Stimulated activated CD4-positive, alpha-beta T cell treated with anti-CD3 and anti-CD28 coated beads, Interleukin-1b, Interleukin-23, amount 100 ng/mL, for 24 hours (primary cell): ENCODE measurements at regions not wholly inside any gene's neighbourhood (a gene's known extent, or its start where the extent isn't known, plus 50 kb on each side); places are given as distances from the start of the nearest gene placed in this dataset.
A peak's percentile ranks its signal among the peaks of the same experiment; 100 is the strongest.

Source experiments
- DNase-seq, 4 experiments: peaks; one replicate each; pipeline ENCODE4 v3.0.0-alpha.2; 2020; ENCODE audit warnings: low read depth in 4 of 4, low spot score in 1 of 4

- DNase-seq, result no peak
Observed at GRCh38 chr11:95487938-95488337, 256.9 kb upstream of the SESN3 start.

DNA sequence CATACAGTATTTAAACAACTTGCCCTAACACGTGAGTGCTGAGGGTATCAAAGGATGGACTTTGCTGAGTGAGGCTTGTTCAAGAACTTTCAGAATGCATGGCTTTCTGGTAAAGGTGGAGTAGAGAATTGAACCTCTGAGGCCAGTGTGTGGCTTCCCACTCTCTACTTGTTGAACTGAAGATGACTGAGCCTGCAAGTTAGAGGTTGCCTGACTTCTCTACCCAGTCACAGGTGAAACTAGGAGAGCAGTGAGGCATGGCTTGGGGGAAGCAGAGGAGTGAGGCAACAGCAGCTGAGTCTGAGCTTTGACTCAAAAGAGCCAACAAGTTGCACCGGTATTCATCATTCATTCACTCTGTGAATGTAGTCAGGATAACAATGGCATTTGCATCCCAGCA, 256.4 kb upstream of the SESN3 start:
- peak in 1 of 4 experiments; percentile 3 for DNase-seq

GRCh38 chr11:95486979-95487378, 256.0 kb upstream of the SESN3 start:
- DNase-seq, result no peak

- DNase-seq, result no peak
Observed at GRCh38 chr11:95486466-95486865, 255.5 kb upstream of the SESN3 start.

GRCh38 chr11:95485115-95485900, 254.3 kb upstream of the SESN3 start:
- DNase-seq, result no peak

DNA sequence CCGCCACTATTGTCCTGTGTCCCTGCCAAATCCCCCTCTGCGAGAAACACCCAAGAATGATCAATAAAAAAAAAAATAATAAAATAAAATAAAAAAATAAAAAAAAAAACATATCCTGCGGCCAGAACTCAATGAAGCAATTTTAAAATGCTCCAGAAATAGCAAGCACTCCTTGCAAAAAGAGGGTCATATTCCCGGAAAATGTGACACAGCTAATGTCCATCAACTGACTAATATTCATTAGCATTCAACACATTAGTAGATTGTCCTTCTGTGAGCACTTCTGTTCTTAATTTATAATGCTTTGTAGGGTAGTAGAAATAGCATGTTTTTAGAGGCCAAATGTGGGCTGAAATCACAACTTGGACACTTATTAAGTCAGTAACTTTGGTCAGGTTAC, 252.3 kb upstream of the SESN3 start:
- DNase-seq, result no peak

DNA sequence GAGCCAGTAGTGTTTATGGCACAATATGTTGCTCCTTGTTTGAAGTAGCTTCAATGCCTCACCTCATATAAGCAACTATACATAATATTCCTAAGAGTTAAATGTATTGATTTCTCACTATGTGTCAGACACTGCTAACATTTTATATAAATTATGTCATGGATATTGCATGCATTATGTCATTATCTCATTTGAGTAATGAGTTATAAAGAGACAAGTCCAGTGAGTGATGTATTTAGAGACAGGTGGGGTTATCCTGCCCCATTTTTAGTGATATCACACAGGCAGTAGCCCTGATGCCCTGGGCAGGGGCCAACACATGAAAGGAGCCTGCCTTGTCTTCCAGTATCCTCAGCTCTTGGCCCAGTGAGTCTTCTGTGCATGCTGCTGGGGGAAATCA, 247.0 kb upstream of the SESN3 start:
- DNase-seq, result no peak

GRCh38 chr11:95469258-95469657, 238.3 kb upstream of the SESN3 start:
- DNase-seq, result no peak

- no peak for DNase-seq
Observed at GRCh38 chr11:95466416-95466815, 235.4 kb upstream of the SESN3 start.

DNA sequence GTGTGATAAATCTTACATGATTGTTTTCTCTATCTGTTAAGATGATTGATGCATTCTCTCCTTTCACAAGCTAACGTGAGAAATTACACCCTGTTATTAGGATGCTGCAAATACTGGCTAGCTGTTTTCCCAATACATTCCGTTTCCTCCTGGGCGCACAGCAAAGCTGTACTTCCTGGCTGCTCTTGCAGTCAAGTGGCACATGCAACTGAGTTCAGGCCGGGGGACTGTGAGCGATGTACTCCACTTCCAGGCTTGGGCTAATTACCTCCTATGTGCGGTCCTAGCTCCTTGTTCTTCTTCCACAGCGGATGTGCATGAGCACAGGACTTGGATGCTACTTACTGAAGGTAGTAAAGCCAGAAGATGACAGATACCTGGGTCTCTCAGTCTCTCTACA, 234.9 kb upstream of the SESN3 start:
- DNase-seq, result no peak

- no peak for DNase-seq
Observed at GRCh38 chr11:95461858-95462257, 230.9 kb upstream of the SESN3 start.

DNA sequence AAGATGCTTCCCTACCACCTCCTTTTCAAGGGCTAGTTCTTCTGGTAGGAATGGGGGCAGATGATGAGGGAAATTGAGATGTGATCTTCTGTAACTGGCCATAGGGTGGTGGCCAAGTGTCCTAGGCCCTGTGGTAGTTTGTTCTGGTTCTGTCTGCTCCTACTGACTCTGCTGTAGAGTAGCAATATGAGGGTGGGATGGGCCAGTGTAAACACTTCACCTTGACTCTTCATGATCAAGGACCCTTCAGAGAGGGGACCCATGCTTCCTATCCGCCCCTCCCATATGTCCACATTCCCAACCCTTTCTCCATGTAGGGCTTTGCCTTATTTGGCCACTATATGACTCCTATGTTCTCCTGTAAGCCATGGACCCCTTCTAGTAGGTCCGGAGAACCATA, 230.3 kb upstream of the SESN3 start:
- DNase-seq, result no peak

DNA sequence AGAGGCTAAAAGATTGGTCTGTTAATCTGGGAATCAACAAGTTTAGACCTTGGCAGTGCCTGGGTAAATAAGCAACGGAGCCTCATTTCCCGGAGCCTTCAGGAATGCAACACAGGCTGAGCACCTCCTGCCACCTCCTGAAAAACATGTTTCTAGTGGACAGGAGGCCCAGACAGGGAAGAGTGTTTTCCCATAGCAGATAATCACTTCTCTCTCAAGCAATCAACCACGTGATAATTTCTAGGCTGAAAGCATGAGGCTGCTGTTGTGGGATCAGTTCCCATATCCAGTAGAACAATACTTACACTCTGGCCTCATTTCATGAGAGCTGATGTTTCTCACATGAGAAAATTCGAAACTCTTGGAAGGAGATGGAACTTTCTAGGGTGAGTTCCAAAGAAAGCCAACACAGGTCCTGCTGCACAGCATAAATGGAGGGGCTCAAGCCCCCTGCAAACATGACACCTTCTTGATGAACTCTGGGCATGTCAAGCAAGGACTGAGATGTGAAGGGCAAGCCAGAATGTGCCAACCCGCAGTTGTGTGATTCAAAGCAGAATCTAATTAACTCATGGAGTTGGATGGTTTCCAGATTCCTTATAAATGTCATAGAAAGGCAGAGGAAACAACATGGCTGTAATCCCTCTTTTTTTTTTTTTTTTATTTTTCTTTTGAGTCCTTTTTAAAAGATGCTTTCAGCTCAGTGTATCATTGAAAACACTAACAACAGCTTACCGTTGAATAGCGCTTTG, 228.5 kb upstream of the SESN3 start:
- DNase-seq, result no peak

DNA sequence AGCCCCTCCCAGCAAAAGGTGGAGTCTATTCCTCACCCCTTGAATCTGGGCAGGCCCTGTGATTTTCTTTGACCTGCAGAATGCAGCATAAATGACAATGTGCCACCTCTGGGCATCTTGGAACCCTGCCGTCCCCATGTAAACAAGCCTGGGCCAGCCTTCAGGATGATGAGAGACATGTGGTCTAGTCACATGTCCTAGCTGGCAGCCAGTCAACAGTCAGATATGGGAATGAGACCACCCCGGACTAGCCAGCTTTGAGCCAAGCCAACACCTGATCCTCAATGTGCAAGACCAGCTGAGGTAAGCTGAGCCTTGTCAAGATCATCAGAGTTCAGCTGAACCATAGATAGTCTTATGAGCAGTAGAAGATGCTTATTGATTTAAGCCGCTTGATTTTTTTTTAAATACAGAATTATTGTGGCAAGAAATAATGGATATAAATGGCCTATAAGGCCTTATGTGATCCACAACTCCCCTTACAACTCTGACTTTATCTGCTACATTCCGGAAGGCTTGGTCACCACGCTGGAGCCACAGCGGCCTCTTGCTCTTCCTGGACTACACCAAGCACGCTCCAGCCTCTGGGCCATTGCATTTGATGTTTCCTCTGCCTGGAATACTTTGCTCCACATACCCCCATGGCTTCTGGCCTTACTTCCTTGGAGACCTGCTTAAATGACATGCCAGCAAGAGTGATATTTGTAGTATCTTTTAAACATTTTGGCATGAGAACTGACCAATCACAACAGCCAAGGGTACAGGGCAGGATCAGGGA, 225.9 kb upstream of the SESN3 start:
- no peak for DNase-seq

DNA sequence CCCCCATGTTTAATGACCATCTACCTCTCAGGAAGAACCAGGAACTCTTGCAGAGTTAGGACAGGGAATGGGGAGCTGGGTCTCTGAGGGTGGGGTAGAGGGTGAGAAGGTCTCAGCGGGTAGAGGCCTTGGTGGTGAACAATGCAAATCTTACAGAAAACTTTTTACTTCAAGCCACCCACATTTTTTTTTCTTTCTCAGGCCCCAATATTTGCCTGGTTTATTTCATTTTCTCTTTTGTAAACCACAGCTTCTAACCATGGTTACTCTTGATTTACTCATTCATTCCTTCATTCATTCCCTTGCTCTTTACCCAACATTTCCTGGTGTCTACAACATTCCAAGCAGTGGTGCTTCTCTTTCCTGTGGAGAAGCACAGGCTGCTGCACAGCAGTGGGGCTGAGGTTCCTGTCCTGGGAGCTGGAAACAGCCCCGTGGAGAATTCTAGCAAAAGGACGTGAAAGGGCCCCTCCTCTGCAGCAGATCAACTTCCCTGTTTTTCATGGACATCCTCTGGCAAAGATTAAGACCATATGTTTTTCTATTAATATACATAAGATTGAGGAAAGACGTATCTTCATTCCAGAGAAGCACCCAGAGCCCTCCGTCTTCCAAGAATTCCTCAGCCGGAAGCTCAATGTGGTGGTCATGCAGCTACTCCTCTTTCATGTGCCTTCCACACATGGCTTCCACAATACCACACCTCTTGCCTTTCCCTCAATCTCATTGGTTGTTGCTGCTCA, 224.4 kb upstream of the SESN3 start:
- DNase-seq, result no peak

GRCh38 chr11:95453616-95454171, 222.7 kb upstream of the SESN3 start:
- no peak for DNase-seq

DNA sequence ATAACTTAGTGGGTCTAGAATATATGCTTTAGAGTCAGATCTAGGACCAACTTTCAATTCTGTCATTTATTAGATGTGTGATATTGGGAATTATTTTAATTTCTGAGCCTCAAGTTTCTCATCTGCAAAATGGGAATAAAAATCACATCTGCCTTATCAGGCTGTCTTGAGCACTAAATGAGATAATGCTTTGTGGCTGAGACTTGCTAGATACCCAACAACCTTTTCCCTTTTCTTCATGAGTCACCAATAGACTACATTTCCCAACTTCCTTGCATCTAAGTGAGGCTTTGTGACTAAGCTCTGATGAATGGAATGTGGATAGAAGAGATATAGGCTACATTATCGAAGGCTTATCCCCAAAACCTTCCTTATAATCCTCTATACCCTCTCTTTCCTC, 220.7 kb upstream of the SESN3 start:
- no peak for DNase-seq

DNA sequence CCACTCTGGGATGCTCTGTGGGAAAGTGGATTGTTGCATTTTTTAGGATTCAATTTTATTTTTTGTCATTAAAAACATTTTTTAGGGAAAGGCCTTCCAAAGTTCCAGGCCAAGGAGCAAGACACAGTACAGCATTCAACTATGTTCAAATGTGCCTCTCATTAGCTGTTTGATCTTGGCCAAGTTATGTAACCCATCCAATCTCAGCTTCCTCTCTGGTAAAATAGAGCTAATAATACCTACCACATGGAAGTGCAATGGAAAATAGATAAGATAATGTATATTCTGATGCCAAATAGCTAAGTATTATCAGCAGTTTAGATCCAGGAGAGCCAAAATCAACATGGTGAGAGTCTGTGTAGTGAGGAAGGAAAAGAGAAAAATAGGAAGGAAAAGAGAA, 220.3 kb upstream of the SESN3 start:
- DNase-seq, result no peak

GRCh38 chr11:95450547-95451123, 219.6 kb upstream of the SESN3 start:
- DNase-seq, result no peak

DNA sequence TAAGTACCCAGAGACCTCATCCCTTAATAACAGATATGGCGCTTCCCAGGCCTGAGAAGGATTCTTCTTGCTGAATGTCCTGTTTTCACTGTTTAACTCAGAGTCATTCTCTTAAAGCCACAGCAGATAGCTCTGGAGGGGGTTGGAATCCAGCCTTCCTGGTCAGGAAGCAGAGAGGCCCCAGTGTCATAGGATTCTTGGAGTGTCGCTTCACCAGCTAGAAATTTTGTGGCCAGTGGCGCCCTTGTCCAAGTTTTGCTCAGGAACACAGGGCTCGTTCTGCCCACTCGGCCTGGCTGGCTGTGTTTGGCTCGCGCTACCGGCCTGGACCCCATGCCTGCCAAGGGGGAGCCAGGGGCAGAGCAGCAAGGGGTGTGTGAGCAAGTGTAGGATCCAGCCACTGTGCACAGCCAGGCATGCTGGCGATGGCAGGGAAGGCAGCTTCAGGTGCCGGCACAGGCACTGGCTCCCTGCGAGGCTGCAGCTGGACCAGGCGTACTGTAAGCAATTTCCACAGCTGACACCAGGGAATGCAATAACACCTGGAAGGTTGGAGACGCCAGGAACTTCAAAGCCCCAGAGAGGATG, 214.8 kb upstream of the SESN3 start:
- DNase-seq, result no peak
